ENCODE measurements at regions not wholly inside any gene's neighbourhood (a gene's known extent, or its start where the extent isn't known, plus 50 kb on each side); places are given as distances from the start of the nearest gene placed in this dataset.

GRCh38 chr11:82523141-82523540, 210.5 kb downstream of the FAM181B start:
- TF ChIP-seq CTCF (IDR thresholded peaks at IDR 0.05), result no peak
- no peak for TF ChIP-seq SIN3A (IDR thresholded peaks at IDR 0.05; ENCODE audit: borderline replicate concordance, insufficient read depth, low read depth, low read length)

Measured in Panc1 (cell line).